Mesendoderm (in vitro differentiated cells): ENCODE measurements at regions not wholly inside any gene's neighbourhood (a gene's known extent, or its start where the extent isn't known, plus 50 kb on each side); places are given as distances from the start of the nearest gene placed in this dataset.
"Not testable (repeated sequence)": the region's sequence is repeated elsewhere in the genome, so short reads cannot be mapped to it uniquely, and the experiment has no call there.

ENCODE experiments used
- DNase-seq: peaks from one replicate; pipeline ENCODE4 v3.0.0; 2013
- H2AK5ac ChIP-seq: 2 replicates; pipeline ENCODE4 v1.6.1; 2013; ENCODE audit warnings: low read length, inconsistent platforms
- H2BK120ac ChIP-seq: 2 replicates; pipeline ENCODE4 v1.6.1; 2013; ENCODE audit warnings: low read depth, mild to moderate bottlenecking, low read length, moderate library complexity, mixed read lengths
- H2BK15ac ChIP-seq: replicated peaks from 2 replicates; pipeline ENCODE4 v1.6.1; 2013; ENCODE audit warnings: low read depth, mild to moderate bottlenecking, moderate library complexity
- H2BK5ac ChIP-seq: 2 replicates; pipeline ENCODE4 v1.6.1; 2013; ENCODE audit warnings: low read length, inconsistent platforms
- H3K18ac ChIP-seq: 2 replicates; pipeline ENCODE4 v1.6.1; 2013; ENCODE audit warnings: mild to moderate bottlenecking, low read length, mixed read lengths
- H3K23ac ChIP-seq: one replicate; pipeline ENCODE4 v1.6.1; 2013; ENCODE audit warnings: low read length
- H3K27ac ChIP-seq: 2 replicates; pipeline ENCODE4 v1.5.1; 2013; ENCODE audit warnings: low read depth, mild to moderate bottlenecking, inconsistent platforms, low read length, moderate library complexity
- H3K27me3 ChIP-seq: 2 replicates; pipeline ENCODE4 v1.6.1; 2013; ENCODE audit warnings: low read length, control low read depth, mild to moderate bottlenecking, inconsistent platforms; ENCODE audit not compliant: insufficient read depth, poor library complexity
- H3K36me3 ChIP-seq: 2 replicates; pipeline ENCODE4 v1.6.1; 2013; ENCODE audit warnings: low read length, inconsistent platforms; ENCODE audit not compliant: control insufficient read depth, insufficient read depth
- H3K4ac ChIP-seq: one replicate; pipeline ENCODE4 v1.6.1; 2013; ENCODE audit warnings: low read depth, mild to moderate bottlenecking, low read length, moderate library complexity
- H3K4me1 ChIP-seq: 2 replicates; pipeline ENCODE4 v1.6.1; 2013; ENCODE audit warnings: low read depth, low read length, inconsistent platforms; ENCODE audit not compliant: control insufficient read depth
- H3K4me2 ChIP-seq: 2 replicates; pipeline ENCODE4 v1.6.1; 2013; ENCODE audit warnings: low read length
- H3K4me3 ChIP-seq: 2 replicates; pipeline ENCODE4 v1.5.1; 2013; ENCODE audit warnings: mild to moderate bottlenecking, low read length
- H3K56ac ChIP-seq: one replicate; pipeline ENCODE4 v1.6.1; 2013; ENCODE audit warnings: low read length
- H3K79me1 ChIP-seq: 2 replicates; pipeline ENCODE4 v1.6.1; 2013; ENCODE audit warnings: low read length, inconsistent platforms
- H3K79me2 ChIP-seq: 2 replicates; pipeline ENCODE4 v1.6.1; 2013; ENCODE audit warnings: mild to moderate bottlenecking, low read length; ENCODE audit not compliant: control insufficient read depth, insufficient read depth
- H3K9ac ChIP-seq: 2 replicates; pipeline ENCODE4 v1.6.1; 2013; ENCODE audit warnings: low read length, inconsistent platforms
- H4K5ac ChIP-seq: one replicate; pipeline ENCODE4 v1.6.1; 2013; ENCODE audit warnings: low read length
- H4K8ac ChIP-seq: one replicate; pipeline ENCODE4 v1.6.1; 2013; ENCODE audit warnings: low read depth, mild to moderate bottlenecking, control low read depth, low read length, moderate library complexity
- WGBS: extraction: QIAGEN DNeasy Blood & Tissue Kit; methylation state at CpG from one replicate; pipeline ENCODE4 v1.1.7; 2013; ENCODE audit warnings: low lambda C conversion rate, missing lambda C conversion rate; ENCODE audit not compliant: insufficient coverage; ENCODE audit errors: extremely low coverage; 5-methylcytosine and 5-hydroxymethylcytosine counted together

DNA sequence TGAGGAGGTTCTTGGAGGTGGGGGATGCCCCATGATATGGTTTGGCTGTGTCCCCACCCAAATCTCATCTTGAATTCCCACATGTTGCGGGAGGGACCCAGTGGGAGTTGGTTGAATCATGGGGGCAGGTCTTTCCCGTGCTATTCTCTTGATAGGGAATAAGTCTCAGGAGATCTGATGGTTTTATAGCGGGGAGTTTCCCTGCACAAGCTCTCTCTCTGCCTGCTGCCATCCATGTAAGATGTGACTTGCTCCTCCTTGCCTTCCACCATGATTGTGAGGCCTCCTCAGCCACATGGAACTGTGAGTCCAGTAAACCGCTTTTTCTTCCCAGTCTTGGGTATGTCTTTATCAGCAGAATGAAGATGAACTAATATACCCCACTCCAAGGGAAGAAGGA is 241.0 kb downstream of the BUB3 start:
- H3K23ac ChIP-seq, H3K4me2 ChIP-seq, H3K4ac ChIP-seq, H3K4me3 ChIP-seq, H3K56ac ChIP-seq, H4K5ac ChIP-seq, H2BK5ac ChIP-seq, H2BK15ac ChIP-seq, H3K18ac ChIP-seq, H3K4me1 ChIP-seq, H2AK5ac ChIP-seq, H2BK120ac ChIP-seq, H3K79me1 ChIP-seq, DNase-seq, H4K8ac ChIP-seq, H3K27ac ChIP-seq, H3K27me3 ChIP-seq, H3K79me2 ChIP-seq, H3K9ac ChIP-seq, H3K36me3 ChIP-seq: not testable (repeated sequence)
- no CpG with 5 or more reads among the region's 4 CpGs for WGBS

DNA sequence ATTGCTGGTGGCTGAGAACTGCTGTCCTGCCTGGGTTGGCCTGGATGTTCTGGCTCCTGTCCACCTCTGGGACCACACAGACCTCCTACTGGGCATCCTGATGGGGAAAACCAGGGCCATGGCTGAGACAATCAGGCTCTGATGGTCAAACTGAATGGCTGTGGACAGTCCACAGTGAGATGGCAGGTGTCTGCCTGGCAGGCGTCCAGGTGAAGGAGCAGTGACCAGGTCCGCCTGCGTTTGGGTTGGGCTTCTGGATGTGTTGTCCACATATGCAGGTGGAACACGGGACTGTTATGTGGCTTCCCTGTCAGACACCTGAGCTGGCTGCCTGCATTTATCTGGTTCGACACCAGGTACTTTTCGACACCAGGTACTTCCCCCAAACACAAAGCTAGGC is 241.7 kb downstream of the BUB3 start:
- H4K5ac ChIP-seq = no peak overlapping the region
- no peak overlapping the region for H3K4me3 ChIP-seq
- no peak for DNase-seq
- no peak overlapping the region for H3K4me2 ChIP-seq
- H2BK5ac ChIP-seq = no peak overlapping the region
- no CpG with 5 or more reads among the region's 6 CpGs for WGBS
- H3K27ac ChIP-seq = no peak overlapping the region
- H2BK120ac ChIP-seq = no peak overlapping the region
- H3K56ac ChIP-seq = no peak overlapping the region
- no peaks in the 10 kb centered on the region for H3K79me2 ChIP-seq
- no peak overlapping the region for H2BK15ac ChIP-seq
- no peak overlapping the region for H3K23ac ChIP-seq
- no peaks in the 10 kb centered on the region for H3K36me3 ChIP-seq
- no peak overlapping the region for H3K18ac ChIP-seq
- H3K27me3 ChIP-seq = no peaks in the 10 kb centered on the region
- no peak overlapping the region for H3K9ac ChIP-seq
- no peak overlapping the region for H4K8ac ChIP-seq
- no peak overlapping the region for H2AK5ac ChIP-seq
- H3K4me1 ChIP-seq = no peaks in the 10 kb centered on the region
- no peak overlapping the region for H3K4ac ChIP-seq
- no peaks in the 10 kb centered on the region for H3K79me1 ChIP-seq

DNA sequence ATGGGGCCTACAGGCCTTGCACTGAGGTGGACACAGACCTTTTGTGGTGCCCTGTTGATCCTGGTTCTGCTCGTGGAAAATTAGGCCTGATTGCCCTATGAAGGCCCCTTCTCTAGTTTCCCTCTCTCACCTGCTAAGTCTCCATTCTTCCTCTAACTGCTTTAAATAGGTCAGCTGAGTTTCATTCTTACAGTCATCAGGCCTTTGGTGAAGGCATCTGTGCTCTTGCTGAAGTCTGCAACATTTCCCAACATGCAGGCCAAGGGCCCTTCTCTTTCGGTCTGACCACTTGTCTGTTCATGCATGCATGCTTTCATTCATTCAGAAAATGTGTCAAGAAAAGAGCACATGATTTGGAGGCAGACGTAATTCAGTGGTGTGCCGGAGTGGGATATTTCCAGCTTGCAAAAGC is 244.0 kb downstream of the BUB3 start:
- no peaks in the 10 kb centered on the region for H3K79me1 ChIP-seq
- H2AK5ac ChIP-seq = no peak overlapping the region
- H2BK120ac ChIP-seq = no peak overlapping the region
- no peak overlapping the region for H4K5ac ChIP-seq
- no peaks in the 10 kb centered on the region for H3K27me3 ChIP-seq
- no peaks in the 10 kb centered on the region for H3K79me2 ChIP-seq
- no peak overlapping the region for H2BK15ac ChIP-seq
- no peak for DNase-seq
- H3K4me2 ChIP-seq = no peak overlapping the region
- H3K36me3 ChIP-seq = no peaks in the 10 kb centered on the region
- no peak overlapping the region for H3K4ac ChIP-seq
- H3K9ac ChIP-seq = no peak overlapping the region
- no peak overlapping the region for H3K4me3 ChIP-seq
- no peak overlapping the region for H4K8ac ChIP-seq
- WGBS = no CpG with 5 or more reads among the region's 4 CpGs
- no peak overlapping the region for H2BK5ac ChIP-seq
- no peaks in the 10 kb centered on the region for H3K4me1 ChIP-seq
- H3K23ac ChIP-seq = no peak overlapping the region
- H3K27ac ChIP-seq = no peak overlapping the region
- H3K56ac ChIP-seq = no peak overlapping the region
- H3K18ac ChIP-seq = no peak overlapping the region

DNA sequence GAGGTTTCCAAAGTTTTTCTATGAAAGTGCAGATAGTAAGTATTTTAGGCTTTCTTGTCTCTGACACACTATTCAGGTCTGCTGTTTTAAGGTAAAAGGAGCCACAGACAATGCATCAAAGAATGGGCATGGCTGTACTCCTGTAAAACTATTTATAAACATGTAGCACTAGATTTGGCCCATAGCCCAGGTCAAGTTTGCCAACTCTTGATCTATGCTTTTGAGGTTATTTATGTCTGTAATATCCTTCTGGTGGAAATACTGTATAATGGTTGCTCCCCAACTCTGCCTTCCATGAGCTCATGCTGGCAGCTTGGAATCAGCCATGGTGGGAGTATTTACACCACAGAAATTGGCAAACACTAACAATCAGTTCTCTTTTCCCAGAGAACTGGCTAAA is 244.6 kb downstream of the BUB3 start:
- Histone ChIP-seq H2AK5ac (no peak overlapping the region), H3K27ac (no peak overlapping the region), H3K79me1 (no peaks in the 10 kb centered on the region), H3K79me2 (no peaks in the 10 kb centered on the region), H3K9ac (no peak overlapping the region), H4K8ac (no peak overlapping the region), H3K56ac (no peak overlapping the region), H3K4me2 (no peak overlapping the region), H2BK120ac (no peak overlapping the region), H3K4me3 (no peak overlapping the region), H3K4ac (no peak overlapping the region), H3K23ac (no peak overlapping the region), H3K18ac (no peak overlapping the region), H3K4me1 (no peaks in the 10 kb centered on the region), H2BK5ac (no peak overlapping the region), H3K36me3 (no peaks in the 10 kb centered on the region), H3K27me3 (no peaks in the 10 kb centered on the region), H4K5ac (no peak overlapping the region), H2BK15ac (no peak overlapping the region)
- no peak for DNase-seq

- no peak overlapping the region for H2BK15ac ChIP-seq
- no peaks in the 10 kb centered on the region for H3K79me1 ChIP-seq
- H2BK5ac ChIP-seq = no peak overlapping the region
- H4K5ac ChIP-seq = no peak overlapping the region
- H3K9ac ChIP-seq = no peak overlapping the region
- H3K27me3 ChIP-seq = no peaks in the 10 kb centered on the region
- H3K23ac ChIP-seq = no peak overlapping the region
- H3K36me3 ChIP-seq = no peaks in the 10 kb centered on the region
- H2BK120ac ChIP-seq = no peak overlapping the region
- H3K18ac ChIP-seq = no peak overlapping the region
- H4K8ac ChIP-seq = no peak overlapping the region
- no peaks in the 10 kb centered on the region for H3K79me2 ChIP-seq
- H3K4me3 ChIP-seq = no peak overlapping the region
- H2AK5ac ChIP-seq = no peak overlapping the region
- H3K4ac ChIP-seq = no peak overlapping the region
- no peak overlapping the region for H3K27ac ChIP-seq
- no peaks in the 10 kb centered on the region for H3K4me1 ChIP-seq
- DNase-seq = no peak
- H3K4me2 ChIP-seq = no peak overlapping the region
- no peak overlapping the region for H3K56ac ChIP-seq
- no CpG with 5 or more reads among the region's 12 CpGs for WGBS
Observed at GRCh38 chr10:123399276-123399839, 245.2 kb downstream of the BUB3 start.

DNA sequence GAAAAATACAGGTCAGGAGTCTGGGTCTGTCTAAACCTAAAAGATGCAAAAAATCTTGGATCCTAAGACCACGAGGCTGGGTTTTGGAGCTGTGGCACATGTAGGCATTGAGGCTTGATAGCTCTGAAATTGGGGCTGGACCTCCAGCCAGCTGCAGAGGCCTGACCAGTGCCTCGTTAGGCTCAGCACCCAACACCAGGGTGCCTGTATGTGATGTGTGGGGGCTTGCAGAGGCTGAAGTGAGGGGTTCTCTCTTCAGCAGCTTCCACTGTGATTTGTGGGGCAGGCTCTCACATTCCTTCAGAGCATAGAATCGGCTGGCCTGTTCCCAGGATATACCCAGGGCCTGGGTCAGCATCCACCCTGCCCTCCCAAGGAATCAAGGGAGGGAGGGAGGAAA is 247.8 kb downstream of the BUB3 start:
- no peak overlapping the region for H2BK120ac ChIP-seq
- no peak overlapping the region for H3K4me3 ChIP-seq
- H3K18ac ChIP-seq = no peak overlapping the region
- H3K27ac ChIP-seq = no peak overlapping the region
- no peak overlapping the region for H2BK5ac ChIP-seq
- no peak overlapping the region for H4K5ac ChIP-seq
- H3K23ac ChIP-seq = no peak overlapping the region
- H3K4me2 ChIP-seq = no peak overlapping the region
- no peak overlapping the region for H2BK15ac ChIP-seq
- H3K36me3 ChIP-seq = no peaks in the 10 kb centered on the region
- H3K79me2 ChIP-seq = no peaks in the 10 kb centered on the region
- no peak overlapping the region for H3K9ac ChIP-seq
- H2AK5ac ChIP-seq = no peak overlapping the region
- no peak overlapping the region for H3K56ac ChIP-seq
- H3K4ac ChIP-seq = no peak overlapping the region
- H3K27me3 ChIP-seq = no peaks in the 10 kb centered on the region
- no peaks in the 10 kb centered on the region for H3K4me1 ChIP-seq
- H4K8ac ChIP-seq = no peak overlapping the region
- no peaks in the 10 kb centered on the region for H3K79me1 ChIP-seq
- WGBS = no CpG with 5 or more reads among the region's 3 CpGs
- DNase-seq = no peak
